GM12865 (cell line): ENCODE measurements at regions not wholly inside any gene's neighbourhood (a gene's known extent, or its start where the extent isn't known, plus 50 kb on each side); places are given as distances from the start of the nearest gene placed in this dataset.

Source experiments
- DNase-seq: peaks from one replicate; pipeline ENCODE4 v3.0.0; 2010; ENCODE audit warnings: low read depth
- H3K4me3 ChIP-seq: 2 replicates; pipeline ENCODE4 v1.5.1; 2011; ENCODE audit warnings: mild to moderate bottlenecking, low read depth, low read length, control low read depth
- TF ChIP-seq, protein P1 (sequence below): IDR thresholded peaks from 2 replicates; pipeline ENCODE4 v1.5.1; 2011; ENCODE audit warnings: low read length, control low read depth, low read depth, inconsistent platforms; ENCODE audit not compliant: insufficient read depth; ENCODE audit errors: missing control alignments

GRCh38 chr12:83196694-83197350 lies 510.1 kb downstream of the TMTC2 start:
- TF ChIP-seq, protein P1, sequence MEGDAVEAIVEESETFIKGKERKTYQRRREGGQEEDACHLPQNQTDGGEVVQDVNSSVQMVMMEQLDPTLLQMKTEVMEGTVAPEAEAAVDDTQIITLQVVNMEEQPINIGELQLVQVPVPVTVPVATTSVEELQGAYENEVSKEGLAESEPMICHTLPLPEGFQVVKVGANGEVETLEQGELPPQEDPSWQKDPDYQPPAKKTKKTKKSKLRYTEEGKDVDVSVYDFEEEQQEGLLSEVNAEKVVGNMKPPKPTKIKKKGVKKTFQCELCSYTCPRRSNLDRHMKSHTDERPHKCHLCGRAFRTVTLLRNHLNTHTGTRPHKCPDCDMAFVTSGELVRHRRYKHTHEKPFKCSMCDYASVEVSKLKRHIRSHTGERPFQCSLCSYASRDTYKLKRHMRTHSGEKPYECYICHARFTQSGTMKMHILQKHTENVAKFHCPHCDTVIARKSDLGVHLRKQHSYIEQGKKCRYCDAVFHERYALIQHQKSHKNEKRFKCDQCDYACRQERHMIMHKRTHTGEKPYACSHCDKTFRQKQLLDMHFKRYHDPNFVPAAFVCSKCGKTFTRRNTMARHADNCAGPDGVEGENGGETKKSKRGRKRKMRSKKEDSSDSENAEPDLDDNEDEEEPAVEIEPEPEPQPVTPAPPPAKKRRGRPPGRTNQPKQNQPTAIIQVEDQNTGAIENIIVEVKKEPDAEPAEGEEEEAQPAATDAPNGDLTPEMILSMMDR, result no peak
- no peak overlapping the region for H3K4me3 ChIP-seq
- DNase-seq, result no peak

DNA sequence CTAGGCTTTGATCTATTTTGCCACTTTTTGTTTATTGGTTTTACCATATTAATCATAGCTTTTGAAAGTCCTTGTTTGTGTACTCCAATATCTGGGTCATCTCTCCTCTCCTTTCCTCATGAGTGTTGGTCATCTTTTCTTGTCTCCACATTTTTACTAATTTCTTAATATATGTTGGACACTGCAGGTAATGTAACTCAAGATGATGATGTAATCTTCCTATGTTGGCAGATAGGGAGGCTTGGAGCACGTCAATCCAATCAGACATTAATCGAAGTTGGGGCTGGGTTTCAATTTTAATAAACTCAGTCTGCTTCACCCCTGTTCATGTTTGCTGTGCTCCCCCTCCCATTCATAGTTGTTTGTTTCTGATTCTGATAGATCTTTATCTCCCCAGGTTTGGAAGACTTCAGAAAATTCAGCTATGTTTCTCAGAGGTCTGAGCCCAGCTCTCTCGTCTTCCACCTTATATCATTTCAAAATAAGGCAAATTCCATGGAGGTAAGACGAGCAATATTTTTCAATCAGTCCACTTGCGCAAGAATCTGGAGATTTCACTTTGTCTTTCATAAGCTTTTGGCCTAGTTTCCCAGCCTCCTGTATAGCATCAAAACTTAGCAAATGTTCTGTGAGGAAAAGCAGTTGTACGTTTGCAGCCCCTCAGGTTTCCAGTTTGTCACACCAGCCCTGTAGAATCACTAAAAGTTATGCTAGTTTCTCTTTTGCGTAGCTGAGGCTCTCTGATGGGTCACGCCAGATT lies 504.1 kb downstream of the TMTC2 start:
- TF ChIP-seq, protein P1, result no peak
- DNase-seq, result no peak
- no peak overlapping the region for H3K4me3 ChIP-seq

GRCh38 chr12:83186419-83186818 lies 499.7 kb downstream of the TMTC2 start:
- no peak for DNase-seq
- no peak overlapping the region for H3K4me3 ChIP-seq
- TF ChIP-seq, protein P1, result no peak

GRCh38 chr12:83185241-83185640 lies 498.5 kb downstream of the TMTC2 start:
- no peak for DNase-seq
- no peak overlapping the region for H3K4me3 ChIP-seq
- TF ChIP-seq, protein P1, result no peak
